ENCODE measurements at regions not wholly inside any gene's neighbourhood (a gene's known extent, or its start where the extent isn't known, plus 50 kb on each side); places are given as distances from the start of the nearest gene placed in this dataset.
"Not testable (repeated sequence)": the region's sequence is repeated elsewhere in the genome, so short reads cannot be mapped to it uniquely, and the experiment has no call there.

- no peak for DNase-seq
These were observed 148.6 kb upstream of the ZC3H12A start for GRCh38 chr1:37325509-37326437.

GRCh38 chr1:37332126-37332525 is 142.3 kb upstream of the ZC3H12A start:
- no peak for DNase-seq

DNA sequence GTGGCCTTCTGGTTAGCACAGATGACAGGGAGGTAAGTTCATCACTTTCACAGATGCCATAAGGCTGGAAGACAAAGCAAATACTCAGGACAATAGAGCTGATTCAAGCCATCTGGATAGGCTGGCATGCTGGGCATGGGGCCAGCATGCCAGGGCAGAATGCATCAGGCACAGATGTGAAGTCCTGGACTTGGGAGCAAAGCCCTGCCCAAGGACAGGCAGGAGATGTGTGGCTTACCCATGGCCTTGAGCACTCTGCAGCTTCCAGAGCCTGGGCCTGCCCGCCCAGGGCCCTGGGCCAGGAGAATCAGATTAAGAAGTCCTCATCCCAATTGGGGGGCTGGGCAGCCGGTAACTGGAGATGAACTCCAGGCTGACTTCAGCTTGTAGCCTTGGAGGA is 135.7 kb upstream of the ZC3H12A start:
- no peak for DNase-seq

DNA sequence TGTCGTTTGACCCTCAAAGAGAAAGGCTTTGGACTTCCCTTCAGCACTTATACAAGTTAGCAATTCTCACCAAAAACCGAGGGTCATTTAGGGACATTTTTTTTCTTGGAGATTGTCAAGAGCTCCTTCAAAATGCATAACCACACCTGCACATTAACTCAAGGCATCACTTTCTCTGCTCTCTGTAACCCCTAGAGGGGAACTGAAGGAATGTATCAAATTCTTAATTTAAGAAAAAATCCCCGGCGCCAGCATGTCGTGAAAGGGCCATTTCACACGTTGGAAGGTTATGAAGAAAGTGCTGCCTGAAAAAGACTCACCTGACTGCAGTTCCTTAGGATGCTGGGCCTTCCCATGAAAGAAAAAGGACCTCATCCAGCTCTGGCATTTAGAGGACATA is 131.6 kb upstream of the ZC3H12A start:
- no peak for DNase-seq

DNA sequence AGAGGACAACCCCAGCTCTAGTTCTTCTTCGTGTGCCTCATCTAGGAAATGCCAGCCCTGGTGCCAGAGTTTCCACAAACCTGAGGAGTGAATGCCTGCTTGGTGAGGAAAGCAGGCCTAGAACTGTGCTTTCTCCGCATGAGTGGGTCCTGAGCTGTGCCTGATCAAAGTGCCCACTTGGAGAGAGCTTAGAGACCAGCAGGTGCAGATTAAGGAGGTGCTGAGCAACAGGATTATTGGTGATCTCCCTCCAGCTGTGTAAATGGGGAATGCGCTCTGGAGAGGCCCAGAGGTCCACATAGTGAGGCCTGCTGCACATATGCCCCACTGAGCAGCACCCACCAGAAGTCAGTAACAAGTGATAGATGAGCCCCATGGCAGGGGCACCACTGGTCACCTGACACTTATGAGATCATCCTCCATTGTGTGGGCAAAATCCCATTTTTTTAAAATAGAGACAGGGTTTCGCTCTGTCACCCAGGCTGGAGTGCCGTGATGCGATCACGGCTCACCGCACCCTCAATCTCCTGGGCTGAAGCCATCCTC is 127.2 kb upstream of the ZC3H12A start:
- no peak for DNase-seq

DNA sequence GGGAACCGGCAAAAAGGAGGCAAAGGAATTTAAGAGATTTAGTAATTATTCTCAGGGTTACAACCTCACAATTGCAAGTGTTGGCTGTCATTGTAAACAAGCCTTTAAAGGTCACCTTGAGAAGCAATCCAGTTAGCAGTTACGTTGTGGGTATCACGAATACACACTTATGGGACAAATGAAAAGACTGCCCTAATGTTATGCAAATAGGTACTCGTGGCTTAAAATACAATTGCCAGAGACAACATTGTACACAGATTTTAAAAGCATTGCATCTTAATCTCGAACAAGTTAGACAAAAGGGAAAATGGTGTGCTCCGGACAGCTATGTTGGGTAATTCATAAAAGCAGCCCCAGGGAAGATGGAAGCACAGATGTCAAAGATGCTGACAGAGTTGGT is 120.5 kb upstream of the ZC3H12A start:
- no peak for DNase-seq

DNA sequence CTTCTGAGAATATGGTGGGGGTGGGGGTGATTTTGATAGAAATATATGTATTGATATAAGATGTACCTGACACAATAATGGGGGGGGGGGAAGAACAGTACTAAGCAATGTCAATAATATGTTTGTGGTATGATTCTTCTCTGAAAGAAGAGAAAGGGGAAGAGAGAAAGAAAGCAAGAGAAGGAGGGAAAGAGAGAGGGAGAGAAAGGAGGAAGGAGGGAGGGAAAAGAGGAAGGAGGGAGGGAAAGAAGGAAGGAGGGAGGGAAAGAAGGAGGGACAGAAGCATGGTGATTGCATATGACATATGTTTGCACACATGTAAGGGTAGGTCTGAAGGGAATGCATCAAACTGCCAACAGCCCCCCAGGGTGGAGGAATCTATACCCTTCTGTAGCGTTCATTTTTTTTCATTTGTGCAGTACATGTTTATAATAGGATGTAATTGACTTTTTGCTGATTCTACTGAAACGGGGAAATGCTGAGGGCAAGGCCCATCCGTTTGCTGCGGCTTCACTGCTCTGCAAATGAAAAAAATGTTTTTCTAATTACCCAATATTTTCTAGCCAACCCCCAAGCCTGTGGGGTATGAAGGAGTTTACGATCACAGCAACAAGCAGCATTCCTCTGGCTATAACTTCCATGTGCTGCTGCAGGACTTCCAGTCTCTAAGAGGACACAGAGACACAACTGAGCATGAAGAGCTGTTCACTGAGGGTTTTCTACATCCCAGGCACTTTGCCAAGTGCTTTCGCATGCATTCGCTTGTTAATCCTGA is 119.3 kb upstream of the ZC3H12A start:
- no peak for DNase-seq

DNA sequence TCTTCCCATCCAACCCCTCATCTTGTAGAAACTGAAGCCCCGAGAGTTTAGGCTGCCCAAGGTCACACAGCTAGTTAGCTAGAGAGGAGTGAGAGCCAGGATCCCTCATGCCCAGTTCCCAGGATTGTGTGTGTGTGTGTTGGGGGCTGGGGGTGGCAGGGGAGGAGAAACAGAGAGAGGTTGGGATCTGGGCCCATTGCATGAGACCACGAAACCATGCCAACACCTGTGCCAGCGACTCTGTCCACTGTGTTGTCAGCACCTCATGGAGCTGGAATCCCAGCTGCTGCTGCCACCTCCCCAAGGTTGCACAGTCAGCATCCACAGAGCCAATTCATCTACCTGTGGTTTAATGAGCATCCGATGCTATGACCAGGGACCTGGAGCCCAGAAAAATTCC is 115.4 kb upstream of the ZC3H12A start:
- DNase-seq = no peak

GRCh38 chr1:37360011-37360410 is 114.4 kb upstream of the ZC3H12A start:
- no peak for DNase-seq

DNA sequence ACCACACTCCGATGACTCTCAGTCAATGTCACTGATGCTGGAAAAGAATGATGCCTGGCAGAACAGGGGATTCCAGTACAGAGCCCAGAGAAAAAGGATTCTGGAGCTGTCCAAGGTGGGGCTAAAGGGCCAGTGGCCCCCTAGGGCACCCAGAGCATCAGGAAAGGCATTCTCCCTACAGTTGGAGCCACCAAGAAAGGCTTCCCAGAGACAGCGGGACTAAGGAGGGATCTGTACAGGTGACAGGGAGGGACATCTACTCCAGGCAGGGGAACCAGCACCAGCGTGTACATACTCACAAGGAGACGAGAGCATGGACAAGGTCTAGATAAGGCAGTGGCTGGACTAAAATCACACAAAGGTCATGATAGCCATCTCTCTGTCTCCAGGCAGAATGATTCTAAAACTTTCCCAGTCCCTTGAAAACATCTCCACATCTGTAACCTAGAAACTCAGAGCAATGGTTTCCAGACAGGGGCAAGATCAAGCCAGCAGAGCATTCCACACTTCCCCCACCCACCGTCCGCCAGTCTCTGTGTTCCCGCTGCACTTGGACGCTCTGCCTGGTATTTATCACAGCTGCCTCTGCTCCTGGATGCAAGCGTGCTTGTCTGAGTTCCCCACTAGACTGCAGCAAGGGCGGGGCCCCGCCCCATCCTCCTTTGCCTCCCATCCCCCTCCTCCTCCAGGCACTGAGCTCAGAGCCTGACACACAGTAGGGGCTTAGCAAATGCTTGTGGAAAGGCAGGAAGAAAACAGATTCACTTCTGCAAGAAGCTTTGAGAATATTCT is 111.6 kb upstream of the ZC3H12A start:
- DNase-seq = no peak

GRCh38 chr1:37363535-37363934 is 110.8 kb upstream of the ZC3H12A start:
- DNase-seq = no peak

DNA sequence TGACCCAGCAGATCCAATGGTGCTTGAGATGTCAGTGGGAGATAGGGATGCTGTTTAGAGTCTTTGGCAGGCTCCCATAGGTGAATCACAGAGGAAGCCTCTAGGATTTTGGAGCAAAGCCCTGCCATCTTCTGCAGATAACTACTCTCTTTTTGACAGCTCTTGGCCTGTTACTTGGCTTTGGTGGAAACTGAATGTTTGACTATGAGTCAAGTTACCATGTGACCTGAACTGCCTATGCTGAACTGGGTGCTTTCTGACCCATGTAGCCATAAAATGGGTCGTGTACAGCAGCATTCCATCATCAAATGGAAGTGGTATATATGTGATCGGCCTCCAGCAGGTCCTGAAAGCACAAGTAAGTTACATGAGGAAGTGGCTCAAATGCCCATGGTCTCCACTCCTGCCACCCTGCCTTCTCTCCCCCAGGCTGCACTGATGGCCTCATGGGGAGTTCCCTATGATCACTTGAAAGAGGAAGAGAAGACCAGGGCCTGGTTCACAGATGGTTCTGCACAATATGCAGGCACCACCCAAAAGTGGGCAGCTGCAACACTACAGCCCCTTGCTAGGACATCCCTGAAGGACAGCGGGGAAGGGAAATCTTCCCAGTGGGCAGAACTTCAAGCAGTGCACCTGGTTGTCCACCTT is 105.6 kb upstream of the ZC3H12A start:
- DNase-seq = not testable (repeated sequence)

DNA sequence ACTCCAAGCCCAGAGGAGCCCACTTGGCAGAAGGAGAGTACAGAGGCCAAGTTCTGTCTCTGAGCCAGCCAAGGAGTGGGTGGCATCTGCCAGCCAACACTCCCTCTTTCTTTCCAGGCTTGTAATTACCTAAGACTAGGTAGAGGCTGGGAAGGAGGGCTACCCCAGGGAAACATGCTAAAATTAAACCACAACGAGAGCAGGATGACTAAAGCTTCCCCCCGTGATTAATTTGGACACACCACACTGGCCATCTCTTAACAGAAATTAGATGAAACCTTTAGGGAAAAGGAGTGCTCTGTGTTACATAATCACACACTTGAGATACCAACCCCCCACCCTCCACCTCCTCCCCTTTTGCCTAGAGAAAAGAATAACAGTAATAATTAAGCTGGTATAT is 102.1 kb upstream of the ZC3H12A start:
- DNase-seq = no peak

GRCh38 chr1:37372711-37373110 is 101.7 kb upstream of the ZC3H12A start:
- no peak for DNase-seq

- DNase-seq = no peak
These were observed 101.0 kb upstream of the ZC3H12A start for GRCh38 chr1:37373413-37373812.

GRCh38 chr1:37380546-37380945 is 93.8 kb upstream of the ZC3H12A start:
- not testable (repeated sequence) for DNase-seq

- no peak for DNase-seq
These were observed 86.5 kb upstream of the ZC3H12A start for GRCh38 chr1:37387854-37388253.

- DNase-seq = no peak
These were observed 85.1 kb upstream of the ZC3H12A start for GRCh38 chr1:37389327-37389726.

- DNase-seq = no peak
These were observed 83.0 kb upstream of the ZC3H12A start for GRCh38 chr1:37391211-37392011.

- DNase-seq = no peak
These were observed 82.3 kb upstream of the ZC3H12A start for GRCh38 chr1:37392051-37392450.

All from CD4-positive, alpha-beta T cell treated with Interleukin-17A for 4 hours (primary cell).